GM23338 (cell line): ENCODE measurements at regions not wholly inside any gene's neighbourhood (a gene's known extent, or its start where the extent isn't known, plus 50 kb on each side); places are given as distances from the start of the nearest gene placed in this dataset.

Experiments used
- ATAC-seq: fragments of 200-7000 bp; cut with Tn5 transposase; 3 replicates; pipeline ENCODE4 v1.9.1; 2020
- DNase-seq: peaks from one replicate; pipeline ENCODE4 v3.0.0-alpha.2; 2015; ENCODE audit warnings: low spot score
- H2AFZ ChIP-seq: fragments of 200-600 bp; sonication (generic); 2 replicates; pipeline ENCODE4 v1.8.0; 2016; ENCODE audit warnings: antibody characterized with exemption, mild to moderate bottlenecking, moderate library complexity
- H3F3A ChIP-seq: fragments of 200-600 bp; sonication (generic); replicated peaks from 2 replicates; pipeline ENCODE4 v1.8.0; 2017; ENCODE audit warnings: antibody characterized with exemption, mixed run types, low read depth
- H3K27ac ChIP-seq: fragments of 200-600 bp; sonication (generic); 2 replicates; pipeline ENCODE4 v1.6.1; 2016; ENCODE audit warnings: low read depth
- H3K27me3 ChIP-seq: fragments of 200-600 bp; sonication (generic); 2 replicates; pipeline ENCODE4 v1.8.0; 2016; ENCODE audit warnings: mild to moderate bottlenecking, mixed run types, moderate library complexity; ENCODE audit not compliant: insufficient read depth
- H3K36me3 ChIP-seq: fragments of 200-600 bp; sonication (generic); 2 replicates; pipeline ENCODE4 v1.8.0; 2016; ENCODE audit warnings: mild to moderate bottlenecking; ENCODE audit not compliant: insufficient read depth
- H3K4me1 ChIP-seq: fragments of 200-600 bp; sonication (generic); 2 replicates; pipeline ENCODE4 v1.8.0; 2016; ENCODE audit warnings: mild to moderate bottlenecking, moderate library complexity; ENCODE audit not compliant: insufficient read depth
- H3K4me2 ChIP-seq: fragments of 200-600 bp; sonication (generic); 2 replicates; pipeline ENCODE4 v1.7.1; 2017; ENCODE audit warnings: mixed run types
- H3K4me3 ChIP-seq: fragments of 200-600 bp; sonication (generic); 2 replicates; pipeline ENCODE4 v1.6.1; 2016; ENCODE audit warnings: mixed run types
- H3K79me2 ChIP-seq: fragments of 200-600 bp; sonication (generic); replicated peaks from 2 replicates; pipeline ENCODE4 v1.8.0; 2017; ENCODE audit warnings: mild to moderate bottlenecking; ENCODE audit not compliant: insufficient read depth
- H3K9me2 ChIP-seq: fragments of 200-600 bp; sonication (generic); 2 replicates; pipeline ENCODE4 v1.8.0; 2017; ENCODE audit not compliant: insufficient read depth
- H4K20me1 ChIP-seq: fragments of 200-600 bp; sonication (generic); replicated peaks from 2 replicates; pipeline ENCODE4 v1.8.0; 2017; ENCODE audit warnings: mild to moderate bottlenecking; ENCODE audit not compliant: insufficient read depth
- H3K27ac Mint-ChIP-seq: 2 replicates; pipeline ENCODE4 v1.8.0; 2020; ENCODE audit warnings: inconsistent platforms, mild to moderate bottlenecking, moderate library complexity, mixed read lengths
- H3K27me3 Mint-ChIP-seq: 3 replicates; pipeline ENCODE4 v1.8.0; 2022; ENCODE audit warnings: low read depth, mild to moderate bottlenecking, moderate library complexity, mixed read lengths, inconsistent platforms; ENCODE audit not compliant: insufficient read depth, poor library complexity
- H3K36me3 Mint-ChIP-seq: 3 replicates; pipeline ENCODE4 v1.8.0; 2021; ENCODE audit warnings: low read depth, mild to moderate bottlenecking, inconsistent platforms, moderate library complexity, mixed read lengths
- H3K4me1 Mint-ChIP-seq: 3 replicates; pipeline ENCODE4 v1.8.0; 2020; ENCODE audit warnings: mild to moderate bottlenecking, inconsistent platforms, mixed read lengths
- H3K4me3 Mint-ChIP-seq: 3 replicates; pipeline ENCODE4 v1.8.0; 2021; ENCODE audit warnings: moderate library complexity, mild to moderate bottlenecking, inconsistent platforms, mixed read lengths
- H3K9me3 Mint-ChIP-seq: 3 replicates; pipeline ENCODE4 v1.8.0; 2020; ENCODE audit warnings: moderate library complexity, mild to moderate bottlenecking, inconsistent platforms, mixed read lengths
- CREB1 ChIP-seq: fragments of 250-450 bp; sonication (Bioruptor Pico); IDR thresholded peaks from 2 replicates; pipeline ENCODE4 v1.5.0; 2020; ENCODE audit warnings: low read depth, mild to moderate bottlenecking, moderate library complexity
- CTCF ChIP-seq, 2 experiments: fragments of 200-600 bp in 1 of 2; sonication (generic) in 1 of 2; conservative IDR thresholded peaks; 2 replicates each; pipeline versions ENCODE4 v1.5.1 to v1.6.1; 2016 to 2017; ENCODE audit warnings: antibody characterized with exemption in 2 of 2, low read depth in 2 of 2, mild to moderate bottlenecking in 2 of 2, moderate library complexity in 1 of 2
- EZH2 ChIP-seq: fragments of 200-600 bp; sonication (generic); IDR thresholded peaks from one replicate; pipeline ENCODE4 v1.8.0; 2017; ENCODE audit warnings: antibody characterized with exemption, mild to moderate bottlenecking, low read depth; ENCODE audit not compliant: unreplicated experiment
- EZH2phosphoT487 ChIP-seq: fragments of 200-600 bp; sonication (generic); IDR thresholded peaks from one replicate; pipeline ENCODE4 v1.8.1; 2018; ENCODE audit warnings: antibody characterized with exemption; ENCODE audit not compliant: unreplicated experiment
- JUNB ChIP-seq: IDR thresholded peaks from one replicate; pipeline ENCODE4 v1.6.1; 2016; ENCODE audit warnings: antibody characterized with exemption; ENCODE audit not compliant: unreplicated experiment
- NANOG ChIP-seq: IDR thresholded peaks from 2 replicates; pipeline ENCODE4 v1.6.1; 2016; ENCODE audit warnings: antibody characterized with exemption, borderline replicate concordance
- POLR2AphosphoS5 ChIP-seq: IDR thresholded peaks from 2 replicates; pipeline ENCODE4 v1.6.1; 2016; ENCODE audit warnings: antibody characterized with exemption, low read depth
- REST ChIP-seq: IDR thresholded peaks from one replicate; pipeline ENCODE4 v1.6.1; 2018; ENCODE audit warnings: antibody characterized with exemption; ENCODE audit not compliant: unreplicated experiment
- STAT1 ChIP-seq: IDR thresholded peaks from one replicate; pipeline ENCODE4 v1.6.1; 2016; ENCODE audit warnings: antibody characterized with exemption; ENCODE audit not compliant: unreplicated experiment
- ZNF114 ChIP-seq: fragments of 250-450 bp; sonication (Bioruptor Pico); IDR thresholded peaks from 2 replicates; pipeline ENCODE4 v1.5.0; 2020; ENCODE audit warnings: mild to moderate bottlenecking, moderate library complexity
- ZNF331 ChIP-seq: fragments of 250-450 bp; sonication (Bioruptor Pico); IDR thresholded peaks from 2 replicates; pipeline ENCODE4 v1.5.0; 2020; ENCODE audit warnings: low read depth, mild to moderate bottlenecking, moderate library complexity
- ZNF462 ChIP-seq: fragments of 250-450 bp; sonication (Bioruptor Pico); IDR thresholded peaks from 2 replicates; pipeline ENCODE4 v1.5.0; 2020; ENCODE audit warnings: mild to moderate bottlenecking, moderate library complexity
- TF ChIP-seq, protein P1 (sequence below): IDR thresholded peaks from 2 replicates; pipeline ENCODE4 v1.6.1; 2016; ENCODE audit warnings: antibody characterized with exemption

DNA sequence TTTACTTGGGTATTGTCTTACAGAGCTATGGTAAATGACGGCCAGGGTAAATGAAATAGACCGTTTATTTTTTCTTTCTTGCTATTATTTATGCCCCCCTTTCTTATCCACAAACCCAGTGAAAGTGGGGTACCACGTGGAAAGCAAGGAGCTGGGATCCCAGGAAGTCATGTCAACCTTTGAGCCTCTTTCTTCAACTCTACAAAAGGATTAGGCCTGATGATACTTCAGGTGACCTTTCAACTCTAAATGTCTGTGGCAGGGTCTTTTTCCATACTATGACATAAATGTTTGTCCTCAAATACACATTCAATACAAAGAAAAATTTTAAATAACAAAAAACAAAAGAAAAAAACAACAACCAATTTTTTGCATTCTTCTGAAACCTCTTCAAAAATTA, 291.4 kb downstream of the ADGB start:
- H3K4me3 Mint-ChIP-seq = no peak overlapping the region
- no peaks in the 10 kb centered on the region for H3K36me3 Mint-ChIP-seq
- Histone ChIP-seq H4K20me1 (no peaks in the 10 kb centered on the region), H3K4me1 (no peaks in the 10 kb centered on the region), H3F3A (no peaks in the 10 kb centered on the region), H3K9me2 (peaks cover 14% of the 10 kb centered on the region; the same call in 1 of the 2 replicates), H3K4me3 (no peak overlapping the region), H3K36me3 (no peaks in the 10 kb centered on the region), H3K79me2 (no peaks in the 10 kb centered on the region), H2AFZ (no peak overlapping the region), H3K4me2 (no peak overlapping the region), H3K27me3 (no peaks in the 10 kb centered on the region), H3K27ac (no peak overlapping the region)
- TF ChIP-seq ZNF331 (CRISPR knock-in tag) = no peak
- TF ChIP-seq EZH2phosphoT487 = no peak
- TF ChIP-seq, protein P1, sequence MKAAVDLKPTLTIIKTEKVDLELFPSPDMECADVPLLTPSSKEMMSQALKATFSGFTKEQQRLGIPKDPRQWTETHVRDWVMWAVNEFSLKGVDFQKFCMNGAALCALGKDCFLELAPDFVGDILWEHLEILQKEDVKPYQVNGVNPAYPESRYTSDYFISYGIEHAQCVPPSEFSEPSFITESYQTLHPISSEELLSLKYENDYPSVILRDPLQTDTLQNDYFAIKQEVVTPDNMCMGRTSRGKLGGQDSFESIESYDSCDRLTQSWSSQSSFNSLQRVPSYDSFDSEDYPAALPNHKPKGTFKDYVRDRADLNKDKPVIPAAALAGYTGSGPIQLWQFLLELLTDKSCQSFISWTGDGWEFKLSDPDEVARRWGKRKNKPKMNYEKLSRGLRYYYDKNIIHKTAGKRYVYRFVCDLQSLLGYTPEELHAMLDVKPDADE = no peak
- TF ChIP-seq NANOG = no peak
- no peak for TF ChIP-seq CREB1
- no peak for TF ChIP-seq EZH2
- no peak for TF ChIP-seq ZNF462 (CRISPR knock-in tag)
- no peak for TF ChIP-seq POLR2AphosphoS5
- TF ChIP-seq JUNB = no peak
- TF ChIP-seq STAT1 = no peak
- no peak for TF ChIP-seq REST
- no peak for TF ChIP-seq ZNF114
- no peak for TF ChIP-seq CTCF (conservative IDR thresholded peaks at IDR 0.05; ENCODE audit: low read depth in 2 of 2)
- no peaks in the 10 kb centered on the region; the same call in 2 of the 3 replicates for H3K9me3 Mint-ChIP-seq
- H3K4me1 Mint-ChIP-seq = peaks cover 5% of the 10 kb centered on the region
- no peaks in the 10 kb centered on the region for H3K27me3 Mint-ChIP-seq
- ATAC-seq = no peak
- H3K27ac Mint-ChIP-seq = no peak overlapping the region
- DNase-seq = no peak
